Activated naive CD4-positive, alpha-beta T cell treated with anti-CD3 and anti-CD28 coated beads, Interleukin-2, amount 10 ng/mL, durations not matched to agents 7 days and 5 days (primary cell): ENCODE measurements at regions not wholly inside any gene's neighbourhood (a gene's known extent, or its start where the extent isn't known, plus 50 kb on each side); places are given as distances from the start of the nearest gene placed in this dataset.
"Not testable (repeated sequence)": the region's sequence is repeated elsewhere in the genome, so short reads cannot be mapped to it uniquely, and the experiment has no call there.

Source experiments
- CTCF ChIA-PET: fragments of 350-600 bp; sonication (Branson Sonifier 250); formaldehyde crosslinking; loops from one replicate; lab custom pipeline; 2021; ENCODE audit warnings: antibody characterized with exemption; lab: Charles Lee
- DNase-seq: peaks from one replicate; pipeline ENCODE4 v3.0.0-alpha.2; 2020
- H3K27ac Mint-ChIP-seq: one replicate; pipeline ENCODE4 v1.8.0; 2021; ENCODE audit warnings: mild to moderate bottlenecking, moderate library complexity, mixed read lengths
- H3K27me3 Mint-ChIP-seq: one replicate; pipeline ENCODE4 v1.8.0; 2021; ENCODE audit warnings: mild to moderate bottlenecking, mixed read lengths
- H3K36me3 Mint-ChIP-seq: one replicate; pipeline ENCODE4 v1.8.0; 2021; ENCODE audit warnings: mixed read lengths
- H3K4me1 Mint-ChIP-seq: one replicate; pipeline ENCODE4 v1.8.0; 2021; ENCODE audit warnings: mixed read lengths
- H3K4me3 Mint-ChIP-seq: one replicate; pipeline ENCODE4 v1.8.0; 2021; ENCODE audit warnings: mild to moderate bottlenecking, moderate library complexity, mixed read lengths
- H3K9me3 Mint-ChIP-seq: one replicate; pipeline ENCODE4 v1.8.0; 2021; ENCODE audit warnings: mixed read lengths

DNA sequence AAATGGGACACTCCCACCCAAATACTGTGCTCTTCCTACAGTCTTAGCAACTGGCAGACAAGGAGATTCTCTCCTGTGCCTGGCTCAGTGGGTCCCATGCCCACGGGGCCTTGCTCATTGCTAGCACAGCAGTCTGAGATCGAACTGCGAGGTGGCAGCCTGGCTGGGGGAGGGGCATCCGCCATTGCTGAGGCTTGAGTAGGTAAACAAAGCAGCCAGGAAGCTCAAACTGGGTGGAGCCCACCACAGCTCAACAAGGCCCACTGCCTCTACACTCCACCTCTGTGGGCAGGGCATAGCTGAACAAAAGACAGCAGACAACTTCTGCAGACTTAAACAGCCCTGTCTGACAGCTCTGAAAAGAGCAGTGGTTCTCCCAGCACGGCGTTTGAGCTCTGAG is 174.8 kb downstream of the COL12A1 start:
- H3K27ac Mint-ChIP-seq, DNase-seq: not testable (repeated sequence)

GRCh38 chr6:75029333-75029732 is 176.5 kb downstream of the COL12A1 start:
- Mint-ChIP-seq H3K4me1 (no peaks in the 10 kb centered on the region), H3K4me3 (no peak overlapping the region), H3K9me3 (no peaks in the 10 kb centered on the region), H3K27ac (no peak overlapping the region), H3K27me3 (no peaks in the 10 kb centered on the region), H3K36me3 (no peaks in the 10 kb centered on the region)
- CTCF ChIA-PET, result interaction anchor here (0.8 kb wide), 1 partner anchor 864 kb away, joined by 3 read pairs; no protein-coding TSS in a partner anchor
- no peak for DNase-seq

More for the DNA sequence above, 174.8 kb downstream of the COL12A1 start:
- H3K36me3 Mint-ChIP-seq, H3K4me1 Mint-ChIP-seq, H3K4me3 Mint-ChIP-seq, CTCF ChIA-PET, H3K27me3 Mint-ChIP-seq, H3K9me3 Mint-ChIP-seq: not testable (repeated sequence)

GRCh38 chr6:75025371-75025770 is 180.5 kb downstream of the COL12A1 start:
- Mint-ChIP-seq H3K4me1 (no peaks in the 10 kb centered on the region), H3K4me3 (no peak overlapping the region), H3K9me3 (no peaks in the 10 kb centered on the region), H3K36me3 (no peaks in the 10 kb centered on the region), H3K27ac (no peak overlapping the region), H3K27me3 (no peaks in the 10 kb centered on the region)
- CTCF ChIA-PET, result no interaction called here
- no peak for DNase-seq

DNA sequence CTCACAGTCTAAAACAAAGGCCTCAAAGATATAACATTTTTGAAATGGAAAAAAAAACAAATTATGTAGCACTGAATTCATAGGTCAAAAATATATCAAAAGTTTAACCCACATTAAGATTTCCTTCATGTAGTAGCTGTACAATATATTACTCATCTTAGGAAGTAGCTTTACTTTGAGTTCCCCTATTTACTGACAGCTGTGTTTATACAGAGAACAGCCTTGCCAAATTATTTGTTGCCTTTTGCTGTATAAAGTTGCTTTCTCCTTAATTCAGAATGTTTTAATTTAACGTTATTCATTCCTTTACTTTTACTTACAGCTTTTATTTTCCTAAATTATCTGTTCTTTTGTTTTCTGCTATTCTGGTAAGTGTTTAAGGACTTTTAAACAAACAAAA is 181.0 kb downstream of the COL12A1 start:
- H3K27me3 Mint-ChIP-seq, result no peaks in the 10 kb centered on the region
- no peaks in the 10 kb centered on the region for H3K9me3 Mint-ChIP-seq
- H3K36me3 Mint-ChIP-seq, result no peaks in the 10 kb centered on the region
- H3K4me3 Mint-ChIP-seq, result no peak overlapping the region
- CTCF ChIA-PET, result no interaction called here
- no peak for DNase-seq
- H3K27ac Mint-ChIP-seq, result no peak overlapping the region
- H3K4me1 Mint-ChIP-seq, result no peaks in the 10 kb centered on the region

DNA sequence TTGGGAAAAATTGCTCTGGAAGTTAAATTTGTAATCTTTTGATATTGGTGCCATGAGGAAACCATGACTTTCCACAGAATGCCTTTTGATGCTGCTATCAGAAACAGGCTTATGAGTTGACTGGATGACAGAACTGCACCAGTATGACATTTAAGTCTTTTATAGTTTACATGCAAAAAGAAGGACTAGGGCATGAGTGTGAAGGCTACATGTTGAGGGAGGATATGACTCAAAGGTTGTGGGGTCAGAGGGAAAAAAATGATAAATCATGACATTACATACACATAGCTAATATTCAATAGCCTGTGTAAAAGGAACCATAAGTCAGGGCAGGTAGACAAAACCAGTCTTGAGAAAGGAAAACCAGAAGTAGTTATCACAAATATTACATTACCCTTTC is 182.2 kb downstream of the COL12A1 start:
- H3K27ac Mint-ChIP-seq, result no peak overlapping the region
- no peak for DNase-seq
- no peak overlapping the region for H3K4me3 Mint-ChIP-seq
- H3K9me3 Mint-ChIP-seq, result peaks cover 2% of the 10 kb centered on the region
- no peaks in the 10 kb centered on the region for H3K36me3 Mint-ChIP-seq
- CTCF ChIA-PET, result no interaction called here
- no peaks in the 10 kb centered on the region for H3K4me1 Mint-ChIP-seq
- H3K27me3 Mint-ChIP-seq, result no peaks in the 10 kb centered on the region

DNA sequence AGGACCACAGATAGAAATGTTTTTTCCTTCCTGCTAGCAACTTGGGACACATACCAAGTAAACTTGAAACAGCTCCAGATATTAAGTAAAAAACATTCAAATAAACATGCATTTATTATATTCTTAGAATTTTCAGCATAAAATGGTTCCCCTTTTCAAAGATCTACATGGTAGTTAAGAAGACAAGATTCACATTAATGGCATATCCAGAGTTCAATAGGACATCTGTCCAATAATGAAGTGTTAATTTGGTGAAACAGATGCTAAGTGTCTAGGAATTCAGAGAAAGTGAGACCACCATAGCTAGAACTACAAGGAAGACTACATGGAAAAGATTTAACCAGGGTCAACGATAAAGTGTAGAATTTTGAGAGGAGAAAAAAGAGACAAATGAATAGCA is 184.9 kb downstream of the COL12A1 start:
- CTCF ChIA-PET, result no interaction called here
- no peak for DNase-seq
- no peaks in the 10 kb centered on the region for H3K4me1 Mint-ChIP-seq
- H3K27me3 Mint-ChIP-seq, result no peaks in the 10 kb centered on the region
- no peak overlapping the region for H3K27ac Mint-ChIP-seq
- H3K9me3 Mint-ChIP-seq, result peaks cover 2% of the 10 kb centered on the region
- no peaks in the 10 kb centered on the region for H3K36me3 Mint-ChIP-seq
- no peak overlapping the region for H3K4me3 Mint-ChIP-seq

- CTCF ChIA-PET, result no interaction called here
- Mint-ChIP-seq H3K4me3 (no peak overlapping the region), H3K4me1 (no peaks in the 10 kb centered on the region), H3K27ac (no peak overlapping the region), H3K9me3 (peaks cover 2% of the 10 kb centered on the region), H3K36me3 (no peaks in the 10 kb centered on the region), H3K27me3 (no peaks in the 10 kb centered on the region)
- no peak for DNase-seq
These were observed 185.5 kb downstream of the COL12A1 start for GRCh38 chr6:75020376-75020775.

GRCh38 chr6:75012018-75012417 is 193.8 kb downstream of the COL12A1 start:
- Mint-ChIP-seq H3K4me3 (no peak overlapping the region), H3K9me3 (peaks cover 2% of the 10 kb centered on the region), H3K36me3 (no peaks in the 10 kb centered on the region), H3K27me3 (no peaks in the 10 kb centered on the region), H3K4me1 (no peaks in the 10 kb centered on the region), H3K27ac (no peak overlapping the region)
- CTCF ChIA-PET, result no interaction called here
- DNase-seq, result no peak

DNA sequence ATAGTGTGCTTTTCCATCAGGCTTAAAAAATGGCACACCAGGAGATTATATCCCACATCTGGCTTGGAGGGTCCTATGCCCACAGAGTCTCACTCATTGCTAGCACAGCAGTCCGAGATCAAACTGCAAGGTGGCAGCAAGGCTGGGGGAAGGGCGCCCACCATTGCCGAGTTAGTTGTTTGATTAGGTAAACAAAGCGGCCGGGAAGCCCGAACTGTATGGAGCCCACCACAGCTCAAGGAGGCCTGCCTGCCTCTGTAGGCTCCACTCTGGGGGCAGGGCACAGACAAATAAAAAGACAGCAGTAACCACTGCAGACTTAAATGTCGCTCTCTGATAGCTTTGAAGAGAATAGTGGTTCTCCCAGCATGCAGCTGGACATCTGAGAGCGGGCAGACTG is 201.9 kb downstream of the COL12A1 start:
- H3K9me3 Mint-ChIP-seq, H3K4me1 Mint-ChIP-seq, H3K27me3 Mint-ChIP-seq, H3K36me3 Mint-ChIP-seq, H3K4me3 Mint-ChIP-seq, H3K27ac Mint-ChIP-seq, DNase-seq, CTCF ChIA-PET: not testable (repeated sequence)

DNA sequence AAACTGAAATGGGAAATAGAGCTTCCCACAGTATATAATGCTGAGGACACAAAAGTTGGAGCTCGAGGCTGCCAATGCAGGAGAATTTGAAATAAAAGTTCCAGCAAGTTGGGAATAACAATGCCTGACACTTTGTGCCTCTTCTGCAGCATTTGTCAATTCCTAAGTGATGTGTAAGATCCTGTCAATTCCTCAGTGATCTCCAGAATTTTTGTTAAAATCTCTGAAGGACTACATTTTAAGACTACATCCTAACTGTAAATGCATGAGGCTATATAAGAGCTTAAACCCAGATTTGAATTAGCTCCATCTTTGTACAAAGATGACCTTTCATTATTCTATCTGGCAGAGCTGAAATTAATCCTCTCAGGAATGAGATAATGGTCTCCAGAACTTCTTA is 208.2 kb downstream of the COL12A1 start:
- no peak for DNase-seq
- Mint-ChIP-seq H3K27ac (no peak overlapping the region), H3K9me3 (peaks cover 4% of the 10 kb centered on the region), H3K4me1 (no peaks in the 10 kb centered on the region), H3K36me3 (no peaks in the 10 kb centered on the region), H3K27me3 (no peaks in the 10 kb centered on the region), H3K4me3 (no peak overlapping the region)
- CTCF ChIA-PET, result no interaction called here

GRCh38 chr6:74993136-74993535 is 212.7 kb downstream of the COL12A1 start:
- no peak overlapping the region for H3K27ac Mint-ChIP-seq
- CTCF ChIA-PET, result no interaction called here
- no peaks in the 10 kb centered on the region for H3K27me3 Mint-ChIP-seq
- H3K4me3 Mint-ChIP-seq, result no peak overlapping the region
- no peaks in the 10 kb centered on the region for H3K36me3 Mint-ChIP-seq
- peaks cover 4% of the 10 kb centered on the region for H3K9me3 Mint-ChIP-seq
- no peaks in the 10 kb centered on the region for H3K4me1 Mint-ChIP-seq
- DNase-seq, result no peak

- no peak overlapping the region for H3K27ac Mint-ChIP-seq
- DNase-seq, result no peak
- CTCF ChIA-PET, result no interaction called here
- no peaks in the 10 kb centered on the region for H3K27me3 Mint-ChIP-seq
- H3K9me3 Mint-ChIP-seq, result peaks cover 4% of the 10 kb centered on the region
- H3K36me3 Mint-ChIP-seq, result no peaks in the 10 kb centered on the region
- no peaks in the 10 kb centered on the region for H3K4me1 Mint-ChIP-seq
- no peak overlapping the region for H3K4me3 Mint-ChIP-seq
These were observed 214.1 kb downstream of the COL12A1 start for GRCh38 chr6:74991573-74992332.

DNA sequence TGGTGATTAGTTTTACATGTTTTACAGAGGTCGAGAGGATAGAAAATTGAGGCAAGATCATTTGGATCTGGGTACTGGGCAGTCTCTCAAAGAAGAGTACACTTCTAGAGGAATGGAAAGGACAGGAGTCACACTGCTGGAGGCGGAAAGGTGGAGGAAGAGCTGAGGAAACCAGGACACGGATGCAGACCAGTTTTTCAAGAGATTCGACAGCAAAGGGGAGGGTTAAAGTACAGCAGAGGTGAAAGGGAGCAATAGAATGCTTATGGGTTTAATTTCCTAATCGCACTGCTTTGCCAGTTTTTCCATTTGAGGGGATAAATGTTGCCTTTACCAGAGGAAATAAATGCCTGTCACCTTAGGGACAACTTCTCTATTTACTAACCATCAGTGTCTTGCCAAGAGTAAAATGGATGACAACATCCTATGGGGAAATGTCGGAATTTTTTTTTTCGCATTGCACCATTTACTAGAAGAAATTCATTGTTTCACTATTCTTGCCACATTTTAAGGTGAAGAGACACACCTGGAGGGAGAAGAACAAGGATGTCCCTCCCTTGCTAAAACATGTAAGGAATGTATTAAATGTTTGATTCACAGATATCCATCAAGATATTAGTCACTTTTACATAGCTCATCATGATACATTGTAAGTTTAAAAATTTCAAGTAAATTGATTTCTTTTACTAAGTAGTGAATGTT is 226.6 kb downstream of the COL12A1 start:
- Mint-ChIP-seq H3K27me3 (no peaks in the 10 kb centered on the region), H3K4me1 (no peaks in the 10 kb centered on the region), H3K9me3 (peaks cover 4% of the 10 kb centered on the region), H3K27ac (no peak overlapping the region), H3K36me3 (no peaks in the 10 kb centered on the region), H3K4me3 (no peak overlapping the region)
- DNase-seq, result no peak
- CTCF ChIA-PET, result no interaction called here

DNA sequence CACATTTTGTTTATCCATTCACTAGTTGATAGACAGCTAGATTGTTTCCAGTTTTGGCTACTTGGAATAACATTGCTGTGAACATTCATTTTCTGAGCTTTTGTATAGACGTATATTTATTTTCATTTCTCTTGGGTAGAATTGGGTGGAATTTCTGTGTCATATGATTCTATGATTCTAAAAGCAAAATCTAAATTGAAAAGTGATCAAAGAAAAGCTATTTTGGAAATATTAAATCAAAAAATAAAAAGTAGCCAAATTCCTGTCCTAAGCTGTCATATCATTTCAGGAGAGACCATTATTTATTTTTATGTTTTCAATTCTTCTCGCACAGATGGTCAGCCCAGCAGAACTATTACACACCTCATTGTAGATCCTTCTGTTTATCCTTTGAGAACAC is 229.2 kb downstream of the COL12A1 start:
- H3K36me3 Mint-ChIP-seq, result no peaks in the 10 kb centered on the region
- no peak overlapping the region for H3K4me3 Mint-ChIP-seq
- DNase-seq, result no peak
- CTCF ChIA-PET, result no interaction called here
- H3K4me1 Mint-ChIP-seq, result no peaks in the 10 kb centered on the region
- H3K27ac Mint-ChIP-seq, result no peak overlapping the region
- no peaks in the 10 kb centered on the region for H3K27me3 Mint-ChIP-seq
- H3K9me3 Mint-ChIP-seq, result peaks cover 4% of the 10 kb centered on the region

- no peak for DNase-seq
- Mint-ChIP-seq H3K27me3 (no peaks in the 10 kb centered on the region), H3K27ac (no peak overlapping the region), H3K9me3 (peaks cover 4% of the 10 kb centered on the region), H3K36me3 (no peaks in the 10 kb centered on the region), H3K4me3 (no peak overlapping the region), H3K4me1 (no peaks in the 10 kb centered on the region)
- CTCF ChIA-PET, result no interaction called here
These were observed 229.8 kb downstream of the COL12A1 start for GRCh38 chr6:74976026-74976425.
